Hepatocyte (in vitro differentiated cells): ENCODE measurements at regions not wholly inside any gene's neighbourhood (a gene's known extent, or its start where the extent isn't known, plus 50 kb on each side); places are given as distances from the start of the nearest gene placed in this dataset.
A peak's percentile ranks its signal among the peaks of the same experiment; 100 is the strongest.

Experiments used
- DNase-seq: peaks from one replicate; pipeline ENCODE4 v3.0.0-alpha.2; 2016; ENCODE audit warnings: low spot score
- H2AFZ ChIP-seq: fragments of 200-600 bp; sonication (generic); 2 replicates; pipeline ENCODE4 v1.6.0; 2016; ENCODE audit warnings: antibody characterized with exemption, mild to moderate bottlenecking
- H3K27ac ChIP-seq: fragments of 200-600 bp; sonication (generic); 2 replicates; pipeline ENCODE4 v1.5.1; 2016; ENCODE audit warnings: mild to moderate bottlenecking
- H3K27me3 ChIP-seq: fragments of 200-600 bp; sonication (generic); 2 replicates; pipeline ENCODE4 v1.6.1; 2016
- H3K36me3 ChIP-seq: fragments of 200-600 bp; sonication (generic); replicated peaks from 2 replicates; pipeline ENCODE4 v1.5.1; 2016; ENCODE audit warnings: low read depth; ENCODE audit not compliant: insufficient read depth
- H3K4me1 ChIP-seq: fragments of 200-600 bp; sonication (generic); 2 replicates; pipeline ENCODE4 v1.5.1; 2016; ENCODE audit warnings: mild to moderate bottlenecking, moderate library complexity; ENCODE audit not compliant: insufficient read depth
- H3K4me2 ChIP-seq: fragments of 200-600 bp; sonication (generic); 2 replicates; pipeline ENCODE4 v1.6.0; 2016
- H3K4me3 ChIP-seq: fragments of 200-600 bp; sonication (generic); 2 replicates; pipeline ENCODE4 v1.5.1; 2016; ENCODE audit warnings: mild to moderate bottlenecking
- H3K79me2 ChIP-seq: fragments of 200-600 bp; sonication (generic); 2 replicates; pipeline ENCODE4 v1.6.0; 2017; ENCODE audit warnings: mild to moderate bottlenecking
- H3K9me2 ChIP-seq: fragments of 200-600 bp; sonication (generic); replicated peaks from 2 replicates; pipeline ENCODE4 v1.6.0; 2017; ENCODE audit warnings: mild to moderate bottlenecking; ENCODE audit not compliant: insufficient read depth
- H3K9me3 ChIP-seq: fragments of 200-600 bp; sonication (generic); 2 replicates; pipeline ENCODE4 v1.5.1; 2016; ENCODE audit warnings: low read depth, mild to moderate bottlenecking
- H4K20me1 ChIP-seq: fragments of 200-600 bp; sonication (generic); 2 replicates; pipeline ENCODE4 v1.6.0; 2016; ENCODE audit warnings: mild to moderate bottlenecking; ENCODE audit not compliant: insufficient read depth, poor library complexity, severe bottlenecking
- EZH2 ChIP-seq: fragments of 200-600 bp; sonication (generic); IDR thresholded peaks from 2 replicates; pipeline ENCODE4 v1.6.1; 2016; ENCODE audit warnings: antibody characterized with exemption, mild to moderate bottlenecking, borderline replicate concordance
- EZH2phosphoT487 ChIP-seq: fragments of 200-600 bp; sonication (generic); IDR thresholded peaks from one replicate; pipeline ENCODE4 v1.6.1; 2018; ENCODE audit warnings: antibody characterized with exemption, mild to moderate bottlenecking, low read depth, moderate library complexity; ENCODE audit not compliant: unreplicated experiment, severe bottlenecking
- WGBS: methylation state at CpG from one replicate; pipeline ENCODE4 v1.1.6; 2016; ENCODE audit warnings: low lambda C conversion rate; ENCODE audit errors: missing lambda C conversion rate; 5-methylcytosine and 5-hydroxymethylcytosine counted together
- TF ChIP-seq, protein P1 (sequence below): fragments of 200-600 bp; sonication (generic); IDR thresholded peaks from 2 replicates; pipeline ENCODE4 v1.5.1; 2016; ENCODE audit warnings: antibody characterized with exemption, mild to moderate bottlenecking; ENCODE audit not compliant: poor library complexity

DNA sequence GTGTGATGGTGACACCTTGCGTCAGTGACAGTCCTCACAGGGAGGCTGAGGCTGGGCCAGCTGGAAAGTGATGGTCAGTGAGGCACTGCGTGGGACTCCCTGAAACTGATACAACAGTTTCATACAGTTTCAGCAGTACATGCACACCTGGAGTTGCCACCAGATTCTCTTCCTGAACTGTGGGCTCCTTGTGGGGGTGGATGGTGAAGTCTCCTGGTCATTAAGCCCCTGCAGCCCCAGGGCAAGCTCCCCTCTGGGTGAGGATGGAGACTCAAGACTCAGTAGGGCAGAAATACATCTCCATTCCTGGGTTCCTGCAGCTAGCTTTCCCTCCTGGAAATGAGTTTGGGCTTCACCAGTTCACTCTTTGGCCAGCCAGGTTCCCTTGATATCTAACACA, 392.7 kb downstream of the UQCRFS1 start:
- H4K20me1 ChIP-seq = no peaks in the 10 kb centered on the region
- no peak for DNase-seq
- no peaks in the 10 kb centered on the region for H3K27me3 ChIP-seq
- H3K79me2 ChIP-seq = no peaks in the 10 kb centered on the region
- H3K9me2 ChIP-seq = no peaks in the 10 kb centered on the region
- no peak overlapping the region for H3K4me3 ChIP-seq
- WGBS = 56% methylated on average over 2 of the region's 2 CpGs
- no peaks in the 10 kb centered on the region for H3K4me1 ChIP-seq
- no peaks in the 10 kb centered on the region for H3K36me3 ChIP-seq
- no peak overlapping the region for H3K4me2 ChIP-seq
- TF ChIP-seq, protein P1, sequence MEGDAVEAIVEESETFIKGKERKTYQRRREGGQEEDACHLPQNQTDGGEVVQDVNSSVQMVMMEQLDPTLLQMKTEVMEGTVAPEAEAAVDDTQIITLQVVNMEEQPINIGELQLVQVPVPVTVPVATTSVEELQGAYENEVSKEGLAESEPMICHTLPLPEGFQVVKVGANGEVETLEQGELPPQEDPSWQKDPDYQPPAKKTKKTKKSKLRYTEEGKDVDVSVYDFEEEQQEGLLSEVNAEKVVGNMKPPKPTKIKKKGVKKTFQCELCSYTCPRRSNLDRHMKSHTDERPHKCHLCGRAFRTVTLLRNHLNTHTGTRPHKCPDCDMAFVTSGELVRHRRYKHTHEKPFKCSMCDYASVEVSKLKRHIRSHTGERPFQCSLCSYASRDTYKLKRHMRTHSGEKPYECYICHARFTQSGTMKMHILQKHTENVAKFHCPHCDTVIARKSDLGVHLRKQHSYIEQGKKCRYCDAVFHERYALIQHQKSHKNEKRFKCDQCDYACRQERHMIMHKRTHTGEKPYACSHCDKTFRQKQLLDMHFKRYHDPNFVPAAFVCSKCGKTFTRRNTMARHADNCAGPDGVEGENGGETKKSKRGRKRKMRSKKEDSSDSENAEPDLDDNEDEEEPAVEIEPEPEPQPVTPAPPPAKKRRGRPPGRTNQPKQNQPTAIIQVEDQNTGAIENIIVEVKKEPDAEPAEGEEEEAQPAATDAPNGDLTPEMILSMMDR = no peak
- TF ChIP-seq EZH2phosphoT487 = no peak
- no peak for TF ChIP-seq EZH2
- H3K9me3 ChIP-seq = no peaks in the 10 kb centered on the region
- H2AFZ ChIP-seq = no peak overlapping the region
- no peak overlapping the region for H3K27ac ChIP-seq

DNA sequence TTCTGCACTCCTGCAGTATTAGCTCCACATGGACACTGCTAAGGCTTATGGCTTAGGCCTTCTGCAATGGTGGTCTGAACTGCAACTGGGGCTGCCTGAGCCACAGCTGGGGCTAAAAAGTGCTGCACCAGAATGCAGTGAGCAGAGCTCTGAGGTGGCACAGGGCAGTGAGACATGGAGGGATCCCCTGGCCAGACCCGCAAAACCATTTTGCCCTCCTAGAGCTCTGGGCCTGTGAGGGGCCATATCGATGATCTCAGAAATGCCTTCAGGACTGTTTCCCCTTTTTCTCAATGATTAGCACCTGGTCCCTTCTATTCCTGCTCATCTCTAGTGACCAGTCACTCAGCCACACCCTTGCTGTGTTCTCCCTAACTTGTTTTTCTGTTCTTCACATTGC, 397.7 kb downstream of the UQCRFS1 start:
- no peaks in the 10 kb centered on the region for H3K27me3 ChIP-seq
- H3K4me2 ChIP-seq = no peak overlapping the region
- no peaks in the 10 kb centered on the region for H3K4me1 ChIP-seq
- H3K27ac ChIP-seq = no peak overlapping the region
- H4K20me1 ChIP-seq = no peaks in the 10 kb centered on the region
- no peak for DNase-seq
- 91% methylated on average over 2 of the region's 2 CpGs for WGBS
- TF ChIP-seq EZH2 = no peak
- no peak for TF ChIP-seq EZH2phosphoT487
- TF ChIP-seq, protein P1 = no peak
- no peaks in the 10 kb centered on the region for H3K9me2 ChIP-seq
- no peak overlapping the region for H2AFZ ChIP-seq
- H3K4me3 ChIP-seq = no peak overlapping the region
- H3K79me2 ChIP-seq = no peaks in the 10 kb centered on the region
- no peaks in the 10 kb centered on the region for H3K36me3 ChIP-seq
- H3K9me3 ChIP-seq = no peaks in the 10 kb centered on the region

DNA sequence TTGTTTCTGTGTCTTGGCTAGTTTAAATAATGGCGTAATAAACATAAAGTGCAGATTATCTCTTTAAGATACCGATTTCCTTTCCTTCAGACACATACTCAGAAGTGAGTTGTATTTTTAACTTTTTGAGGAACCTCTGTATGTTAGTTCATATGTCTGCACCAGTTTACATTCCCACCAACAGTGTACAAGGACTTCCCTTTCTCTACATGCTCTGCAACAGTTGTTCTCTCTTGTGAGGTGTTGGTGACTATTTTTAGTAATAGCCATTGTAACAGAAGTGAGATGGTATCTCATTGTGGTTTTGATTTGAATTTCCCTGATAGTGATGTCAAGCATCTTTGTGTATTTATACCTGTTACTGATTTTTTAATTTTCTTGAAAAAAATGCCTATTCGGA, 418.6 kb downstream of the UQCRFS1 start:
- no peak for DNase-seq
- no peak overlapping the region for H3K4me3 ChIP-seq
- H3K9me3 ChIP-seq = no peaks in the 10 kb centered on the region
- H2AFZ ChIP-seq = no peak overlapping the region
- H3K27ac ChIP-seq = no peak overlapping the region
- no peaks in the 10 kb centered on the region for H3K4me1 ChIP-seq
- H4K20me1 ChIP-seq = no peaks in the 10 kb centered on the region
- peaks cover 56% of the 10 kb centered on the region for H3K27me3 ChIP-seq
- WGBS = 85% methylated on average over 3 of the region's 3 CpGs
- no peaks in the 10 kb centered on the region for H3K9me2 ChIP-seq
- peak overlapping the region; percentile 81 for H3K4me2 ChIP-seq
- no peaks in the 10 kb centered on the region for H3K79me2 ChIP-seq
- H3K36me3 ChIP-seq = no peaks in the 10 kb centered on the region
- TF ChIP-seq, protein P1 = no peak
- no peak for TF ChIP-seq EZH2phosphoT487
- no peak for TF ChIP-seq EZH2
